ENCODE measurements at regions not wholly inside any gene's neighbourhood (a gene's known extent, or its start where the extent isn't known, plus 50 kb on each side); places are given as distances from the start of the nearest gene placed in this dataset.

DNA sequence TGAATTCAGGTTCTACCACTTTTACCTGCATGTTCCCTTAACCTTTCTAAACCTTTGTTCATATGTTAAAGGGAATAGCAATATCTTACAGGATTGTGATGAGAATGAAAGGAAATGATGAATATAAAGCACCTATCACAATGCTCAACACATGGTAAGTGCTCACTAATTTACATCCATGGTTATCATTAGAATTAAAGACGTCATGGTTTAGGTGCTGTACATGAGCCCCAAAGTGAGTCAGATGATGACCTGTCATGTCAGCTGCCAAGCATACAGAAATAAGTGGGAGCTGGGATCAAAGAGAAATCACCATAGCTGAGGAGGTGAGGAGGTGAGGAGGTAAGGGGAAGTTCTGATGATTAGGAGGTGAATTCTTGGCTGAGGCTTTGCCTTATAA, 135.9 kb upstream of the ATP2B1 start:
- no peak for DNase-seq (ENCODE audit: low read depth)
- TF ChIP-seq, protein P1, sequence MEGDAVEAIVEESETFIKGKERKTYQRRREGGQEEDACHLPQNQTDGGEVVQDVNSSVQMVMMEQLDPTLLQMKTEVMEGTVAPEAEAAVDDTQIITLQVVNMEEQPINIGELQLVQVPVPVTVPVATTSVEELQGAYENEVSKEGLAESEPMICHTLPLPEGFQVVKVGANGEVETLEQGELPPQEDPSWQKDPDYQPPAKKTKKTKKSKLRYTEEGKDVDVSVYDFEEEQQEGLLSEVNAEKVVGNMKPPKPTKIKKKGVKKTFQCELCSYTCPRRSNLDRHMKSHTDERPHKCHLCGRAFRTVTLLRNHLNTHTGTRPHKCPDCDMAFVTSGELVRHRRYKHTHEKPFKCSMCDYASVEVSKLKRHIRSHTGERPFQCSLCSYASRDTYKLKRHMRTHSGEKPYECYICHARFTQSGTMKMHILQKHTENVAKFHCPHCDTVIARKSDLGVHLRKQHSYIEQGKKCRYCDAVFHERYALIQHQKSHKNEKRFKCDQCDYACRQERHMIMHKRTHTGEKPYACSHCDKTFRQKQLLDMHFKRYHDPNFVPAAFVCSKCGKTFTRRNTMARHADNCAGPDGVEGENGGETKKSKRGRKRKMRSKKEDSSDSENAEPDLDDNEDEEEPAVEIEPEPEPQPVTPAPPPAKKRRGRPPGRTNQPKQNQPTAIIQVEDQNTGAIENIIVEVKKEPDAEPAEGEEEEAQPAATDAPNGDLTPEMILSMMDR (IDR thresholded peaks at IDR 0.05; ENCODE audit: low read length, missing control alignments) = no peak
- H3K4me3 ChIP-seq (replicated peaks; ENCODE audit: low read depth, low read length) = no peak overlapping the region

DNA sequence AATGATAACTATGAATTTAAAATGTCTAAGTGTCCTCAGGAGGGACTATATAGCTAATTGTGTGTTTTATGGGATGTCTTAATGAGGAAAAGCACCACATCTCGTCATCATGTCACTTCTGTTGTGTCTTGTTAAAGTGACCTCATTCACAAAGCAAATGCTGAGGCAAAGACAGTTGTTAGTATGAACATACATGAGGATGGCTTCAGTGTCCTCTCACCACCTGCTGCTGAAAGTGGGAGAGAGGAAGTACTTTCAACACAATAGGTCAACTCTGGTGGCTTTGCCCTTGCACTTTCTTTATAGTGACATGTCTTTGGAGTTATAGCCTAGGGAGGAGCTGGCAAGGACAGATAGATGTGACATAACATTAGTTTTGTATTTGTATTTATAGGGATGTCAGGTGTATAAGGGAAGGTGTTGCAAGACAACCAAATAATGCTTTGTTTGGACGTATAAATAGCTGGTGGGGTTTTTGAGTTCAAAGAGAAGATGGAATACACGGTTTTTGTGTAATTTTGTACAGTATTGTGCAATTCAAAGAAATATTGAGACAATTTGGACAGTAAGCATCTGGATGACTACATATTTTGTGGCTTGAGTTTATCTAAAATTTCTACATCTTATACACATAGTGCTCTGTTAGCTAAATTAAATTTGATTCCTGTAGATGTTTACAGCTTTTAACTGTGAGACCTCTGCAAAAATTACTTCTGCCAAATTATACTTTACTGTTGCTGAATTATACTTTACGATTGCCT, 131.7 kb upstream of the ATP2B1 start:
- no peak overlapping the region for H3K4me3 ChIP-seq (replicated peaks; ENCODE audit: low read depth, low read length)
- TF ChIP-seq, protein P1 (IDR thresholded peaks at IDR 0.05; ENCODE audit: low read length, missing control alignments) = no peak
- DNase-seq (ENCODE audit: low read depth) = peak; percentile 20

DNA sequence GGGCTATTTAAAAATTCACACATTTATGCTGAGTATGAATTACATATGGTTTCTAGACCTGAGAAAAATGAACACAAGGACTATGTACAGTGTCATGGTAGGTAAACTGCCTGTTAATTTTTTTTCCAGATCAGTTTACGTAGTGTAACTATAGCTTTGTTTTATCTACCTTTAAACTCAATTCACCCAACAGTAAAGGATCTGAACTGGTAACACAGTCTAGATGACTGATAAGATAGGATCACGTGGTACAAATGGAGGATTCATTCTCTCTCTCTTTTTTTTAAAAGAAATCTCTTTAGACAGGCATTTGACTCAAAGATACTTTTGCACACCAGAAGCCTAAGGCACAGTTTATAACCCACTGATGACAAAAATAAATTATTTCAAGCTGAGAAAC, 130.8 kb upstream of the ATP2B1 start:
- H3K4me3 ChIP-seq (replicated peaks; ENCODE audit: low read depth, low read length) = no peak overlapping the region
- no peak for DNase-seq (ENCODE audit: low read depth)
- TF ChIP-seq, protein P1 (IDR thresholded peaks at IDR 0.05; ENCODE audit: low read length, missing control alignments) = no peak

DNA sequence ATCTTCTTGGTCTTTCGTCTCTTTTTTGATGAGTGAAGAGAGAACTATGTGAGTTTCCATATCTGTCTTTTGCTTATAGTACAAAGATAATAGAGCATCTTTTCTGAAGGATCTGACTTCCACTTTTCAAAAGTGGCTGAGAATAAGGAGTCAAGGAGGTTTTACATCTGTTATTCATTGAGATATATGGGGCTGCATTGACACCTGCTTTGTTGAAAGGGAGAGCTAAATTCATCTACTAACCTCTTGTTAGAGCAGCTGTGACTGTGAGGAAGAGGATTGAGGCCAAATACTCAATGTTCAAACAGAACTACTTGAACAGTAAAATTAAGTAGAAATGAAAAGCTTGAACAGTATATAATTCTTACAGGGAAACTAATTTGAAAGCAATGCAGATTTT, 130.2 kb upstream of the ATP2B1 start:
- TF ChIP-seq, protein P1 (IDR thresholded peaks at IDR 0.05; ENCODE audit: low read length, missing control alignments) = no peak
- no peak for DNase-seq (ENCODE audit: low read depth)
- no peak overlapping the region for H3K4me3 ChIP-seq (replicated peaks; ENCODE audit: low read depth, low read length)

DNA sequence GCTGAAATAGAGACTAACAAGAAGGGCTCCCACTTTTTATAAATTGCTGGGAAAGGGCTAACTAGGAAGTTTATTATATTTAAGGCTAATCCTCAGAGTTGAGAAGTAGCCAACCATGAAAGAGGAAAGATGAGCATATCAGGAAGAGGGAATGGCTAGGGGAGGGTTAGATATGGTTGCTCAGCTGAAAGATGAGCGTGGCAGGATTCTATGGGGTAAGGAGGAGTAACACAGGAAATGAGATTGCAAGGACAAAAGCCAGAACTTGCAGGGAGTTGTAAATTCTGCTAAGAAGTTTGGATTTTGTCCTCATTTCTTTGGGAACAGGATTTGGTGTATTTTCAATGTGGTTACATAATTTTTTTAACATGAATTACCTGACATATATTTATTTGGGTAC, 127.4 kb upstream of the ATP2B1 start:
- no peak overlapping the region for H3K4me3 ChIP-seq (replicated peaks; ENCODE audit: low read depth, low read length)
- TF ChIP-seq, protein P1 (IDR thresholded peaks at IDR 0.05; ENCODE audit: low read length, missing control alignments) = no peak
- peak; percentile 22 for DNase-seq (ENCODE audit: low read depth)

DNA sequence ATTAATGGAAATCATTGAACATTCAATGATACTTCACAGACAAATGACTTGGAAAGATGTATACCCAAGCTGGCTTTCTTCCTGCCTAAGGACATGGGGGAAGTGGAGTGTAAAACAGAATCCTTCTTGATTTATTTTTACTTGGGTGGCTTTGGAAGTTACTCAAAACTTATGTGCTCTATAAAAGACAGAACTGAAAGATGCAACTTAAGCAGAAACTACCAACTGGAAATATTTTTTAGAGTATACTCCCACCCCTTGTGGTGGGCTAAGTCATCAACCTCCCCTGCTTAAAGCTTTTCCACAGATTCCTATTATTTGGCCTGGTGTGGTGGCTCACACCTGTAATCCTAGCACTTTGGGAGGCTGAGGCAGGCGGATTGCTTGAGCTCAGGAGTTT, 126.0 kb upstream of the ATP2B1 start:
- TF ChIP-seq, protein P1 (IDR thresholded peaks at IDR 0.05; ENCODE audit: low read length, missing control alignments) = no peak
- DNase-seq (ENCODE audit: low read depth) = no peak
- no peak overlapping the region for H3K4me3 ChIP-seq (replicated peaks; ENCODE audit: low read depth, low read length)
